ENCODE measurements at regions not wholly inside any gene's neighbourhood (a gene's known extent, or its start where the extent isn't known, plus 50 kb on each side); places are given as distances from the start of the nearest gene placed in this dataset.

DNA sequence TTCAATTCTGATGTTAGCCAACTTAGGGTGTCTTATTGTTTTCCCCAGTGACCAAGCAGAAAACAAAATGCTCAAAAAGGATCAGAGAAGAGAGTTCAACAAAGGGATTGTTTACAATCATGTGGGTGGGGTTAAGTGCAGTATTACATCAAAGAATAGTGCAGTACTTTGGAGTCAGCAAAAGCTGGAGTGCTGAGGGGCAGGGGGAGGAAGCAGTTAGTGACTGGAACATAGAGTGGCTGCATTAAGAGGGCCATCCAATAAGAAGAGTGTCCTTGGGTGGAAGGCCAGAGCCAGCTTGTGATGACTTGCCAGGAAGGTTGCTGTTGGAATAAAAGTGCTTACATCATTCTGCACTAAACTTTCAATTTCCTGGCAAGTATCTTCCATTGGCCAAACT lies 175.5 kb downstream of the CYYR1 start:
- H3K9me3 ChIP-seq: peaks cover 0 to 5% (median 0%) of the 10 kb centered on the region in 8 donors
- no peak for DNase-seq
- no peaks in the 10 kb centered on the region for H3K36me3 ChIP-seq
- H3K27me3 ChIP-seq (replicated peaks in 1 of 7): no peaks in the 10 kb centered on the region
- TF ChIP-seq POLR2A (IDR thresholded peaks at IDR 0.05) (no peak), POLR2AphosphoS5 (IDR thresholded peaks at IDR 0.05) (no peak)
- TF ChIP-seq, protein P1, sequence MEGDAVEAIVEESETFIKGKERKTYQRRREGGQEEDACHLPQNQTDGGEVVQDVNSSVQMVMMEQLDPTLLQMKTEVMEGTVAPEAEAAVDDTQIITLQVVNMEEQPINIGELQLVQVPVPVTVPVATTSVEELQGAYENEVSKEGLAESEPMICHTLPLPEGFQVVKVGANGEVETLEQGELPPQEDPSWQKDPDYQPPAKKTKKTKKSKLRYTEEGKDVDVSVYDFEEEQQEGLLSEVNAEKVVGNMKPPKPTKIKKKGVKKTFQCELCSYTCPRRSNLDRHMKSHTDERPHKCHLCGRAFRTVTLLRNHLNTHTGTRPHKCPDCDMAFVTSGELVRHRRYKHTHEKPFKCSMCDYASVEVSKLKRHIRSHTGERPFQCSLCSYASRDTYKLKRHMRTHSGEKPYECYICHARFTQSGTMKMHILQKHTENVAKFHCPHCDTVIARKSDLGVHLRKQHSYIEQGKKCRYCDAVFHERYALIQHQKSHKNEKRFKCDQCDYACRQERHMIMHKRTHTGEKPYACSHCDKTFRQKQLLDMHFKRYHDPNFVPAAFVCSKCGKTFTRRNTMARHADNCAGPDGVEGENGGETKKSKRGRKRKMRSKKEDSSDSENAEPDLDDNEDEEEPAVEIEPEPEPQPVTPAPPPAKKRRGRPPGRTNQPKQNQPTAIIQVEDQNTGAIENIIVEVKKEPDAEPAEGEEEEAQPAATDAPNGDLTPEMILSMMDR (IDR thresholded peaks at IDR 0.05 in 8 of 11, conservative IDR thresholded peaks at IDR 0.05 in 3 of 11): no peak
- H3K4me1 ChIP-seq: no peaks in the 10 kb centered on the region
- no peak overlapping the region for H3K27ac ChIP-seq
- H3K4me3 ChIP-seq: no peak overlapping the region
- intact Hi-C loops (cut with DNase I; ENCODE audit: low total_unique reads): no loop called here

DNA sequence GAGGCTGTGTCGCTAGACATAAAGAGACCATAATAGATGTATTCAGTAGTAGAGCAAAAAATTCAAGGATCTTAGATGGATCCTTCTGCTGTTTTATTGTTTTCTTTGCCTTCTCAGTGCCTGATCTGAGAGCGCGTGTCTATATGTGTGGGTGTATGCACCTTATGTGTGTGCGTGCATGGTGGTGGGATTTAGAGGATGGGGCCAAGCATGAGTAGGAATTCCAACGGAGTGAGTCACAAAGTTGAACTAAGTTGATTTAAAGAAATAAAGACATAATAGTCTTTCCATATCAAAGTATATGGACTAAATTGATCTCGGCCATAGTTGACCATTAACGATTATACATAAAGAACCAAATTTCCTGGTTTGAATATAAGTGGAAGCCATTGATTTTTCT lies 178.7 kb downstream of the CYYR1 start:
- no peak for TF ChIP-seq POLR2AphosphoS5 (IDR thresholded peaks at IDR 0.05)
- no peak for TF ChIP-seq POLR2A (IDR thresholded peaks at IDR 0.05)
- TF ChIP-seq, protein P1 (IDR thresholded peaks at IDR 0.05 in 8 of 11, conservative IDR thresholded peaks at IDR 0.05 in 3 of 11): no peak
- Histone ChIP-seq H3K36me3 (no peaks in the 10 kb centered on the region), H3K4me1 (no peaks in the 10 kb centered on the region), H3K9me3 (no peaks in the 10 kb centered on the region), H3K4me3 (no peak overlapping the region), H3K27ac (no peak overlapping the region), H3K27me3 (replicated peaks in 1 of 7) (no peaks in the 10 kb centered on the region)
- intact Hi-C loops (cut with DNase I; ENCODE audit: low total_unique reads): no loop called here
- no peak for DNase-seq
- 93 to 97% (median 97%) methylated on average over 7 of the region's 7 CpGs for WGBS, 5 donors

DNA sequence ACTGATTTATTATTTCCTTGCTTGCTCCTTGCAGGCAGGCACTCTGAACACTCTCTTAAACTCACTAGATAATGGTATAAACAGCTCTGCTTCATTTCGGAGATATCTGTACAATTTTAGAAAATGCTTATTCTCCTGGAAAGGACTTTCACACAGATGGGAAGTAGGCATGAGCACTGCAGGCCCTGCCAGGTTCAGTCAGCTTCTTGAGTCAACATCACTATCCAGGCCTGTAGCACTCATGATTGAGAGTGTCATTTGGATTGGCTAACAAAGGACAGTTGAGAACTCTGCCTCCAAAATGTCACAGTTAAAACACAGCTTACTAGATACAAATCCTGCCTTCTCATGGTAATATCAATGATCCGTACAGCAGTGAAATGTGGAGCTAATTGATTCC lies 181.9 kb downstream of the CYYR1 start:
- 72 to 90% (median 90%) methylated on average over 2 of the region's 2 CpGs for whole genome bisulfite sequencing, 5 donors
- Histone ChIP-seq H3K4me3 (no peak overlapping the region), H3K27ac (no peak overlapping the region), H3K27me3 (replicated peaks in 1 of 7) (no peaks in the 10 kb centered on the region), H3K9me3 (peaks cover 0 to 7% (median 0%) of the 10 kb centered on the region in 8 donors), H3K4me1 (peaks cover 0 to 8% (median 2%) of the 10 kb centered on the region in 6 donors), H3K36me3 (no peaks in the 10 kb centered on the region)
- intact Hi-C loops (cut with DNase I; ENCODE audit: low total_unique reads): no loop called here
- TF ChIP-seq POLR2A (IDR thresholded peaks at IDR 0.05) (no peak), POLR2AphosphoS5 (IDR thresholded peaks at IDR 0.05) (no peak)
- TF ChIP-seq, protein P1 (IDR thresholded peaks at IDR 0.05 in 8 of 11, conservative IDR thresholded peaks at IDR 0.05 in 3 of 11): no peak
- DNase-seq: no peak

DNA sequence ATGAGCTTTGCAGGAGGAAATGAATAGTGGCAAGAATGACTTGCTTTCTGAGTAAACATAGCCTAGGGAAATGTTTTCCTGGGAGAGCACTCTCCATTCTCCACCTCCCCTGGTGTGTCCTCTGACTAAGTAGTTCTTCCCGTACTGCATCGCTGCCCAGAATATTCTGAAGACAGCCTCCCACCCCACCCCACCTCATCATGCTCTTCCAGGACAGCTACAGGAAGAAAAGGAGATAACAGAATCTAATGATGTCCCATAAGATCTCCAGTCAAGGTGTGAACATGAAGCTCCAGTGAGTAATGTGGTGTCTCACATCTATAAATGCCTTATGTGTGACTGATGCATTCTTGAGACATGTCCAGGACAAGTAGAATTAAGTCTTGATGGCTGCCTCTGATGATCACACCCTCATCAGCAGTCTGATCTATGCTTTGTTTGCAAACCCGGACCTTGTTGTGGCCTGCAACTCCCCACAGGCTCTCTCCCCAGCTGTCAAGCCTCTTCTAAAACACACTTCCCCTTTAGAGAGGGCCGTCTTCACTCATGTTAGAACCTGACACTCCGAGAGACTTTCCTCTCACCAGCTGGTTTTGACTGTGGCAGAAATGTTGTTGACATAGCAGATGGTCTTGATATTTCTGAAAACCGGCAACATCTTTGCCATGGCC lies 183.0 kb downstream of the CYYR1 start:
- 33 to 41% (median 38%) methylated on average over 6 of the region's 6 CpGs for WGBS, 5 donors
- DNase-seq: no peak
- Histone ChIP-seq H3K36me3 (no peaks in the 10 kb centered on the region), H3K4me3 (no peak overlapping the region), H3K9me3 (peaks cover 0 to 7% (median 0%) of the 10 kb centered on the region in 8 donors), H3K27me3 (replicated peaks in 1 of 7) (no peaks in the 10 kb centered on the region), H3K4me1 (peaks cover 0 to 8% (median 2%) of the 10 kb centered on the region in 6 donors), H3K27ac (no peak overlapping the region)
- TF ChIP-seq, protein P1 (IDR thresholded peaks at IDR 0.05 in 8 of 11, conservative IDR thresholded peaks at IDR 0.05 in 3 of 11): no peak
- no peak for TF ChIP-seq POLR2A (IDR thresholded peaks at IDR 0.05)
- TF ChIP-seq POLR2AphosphoS5 (IDR thresholded peaks at IDR 0.05): no peak
- intact Hi-C loops (cut with DNase I; ENCODE audit: low total_unique reads): no loop called here
